HG03575 (cell line): ENCODE measurements at regions not wholly inside any gene's neighbourhood (a gene's known extent, or its start where the extent isn't known, plus 50 kb on each side); places are given as distances from the start of the nearest gene placed in this dataset.

ENCODE experiments used
- ATAC-seq: cut with Tn5 transposase; IDR thresholded peaks from one replicate; pipeline ENCODE4 v1.9.1; 2021; ENCODE audit not compliant: unreplicated experiment, insufficient number of reproducible peaks, low FRiP score; ENCODE audit errors: extremely low read depth

- ATAC-seq: no peak
Measured at GRCh38 chr2:220104871-220105351, 477.5 kb downstream of the SLC4A3 start.

DNA sequence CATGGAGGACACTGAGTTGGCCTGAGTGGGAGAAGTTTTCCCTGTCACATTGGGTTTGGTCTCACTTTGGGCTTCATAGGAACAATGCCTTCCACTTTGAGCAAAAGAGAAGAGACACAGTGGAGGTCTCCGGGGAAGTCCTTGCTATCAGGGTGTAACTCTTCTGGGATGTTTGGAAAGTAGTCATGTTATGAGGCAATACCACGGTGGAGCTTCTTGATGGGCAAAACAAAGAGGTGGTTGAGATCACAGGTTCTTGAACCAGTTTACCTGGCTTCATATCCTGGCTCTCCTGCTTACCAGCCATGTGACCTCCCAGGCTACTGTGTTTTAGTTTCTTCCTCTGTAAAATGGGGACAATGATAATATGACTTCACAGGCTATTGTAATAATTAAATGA, 478.6 kb downstream of the SLC4A3 start:
- no peak for ATAC-seq

- no peak for ATAC-seq
Measured at GRCh38 chr2:220107380-220107791, 480.0 kb downstream of the SLC4A3 start.

DNA sequence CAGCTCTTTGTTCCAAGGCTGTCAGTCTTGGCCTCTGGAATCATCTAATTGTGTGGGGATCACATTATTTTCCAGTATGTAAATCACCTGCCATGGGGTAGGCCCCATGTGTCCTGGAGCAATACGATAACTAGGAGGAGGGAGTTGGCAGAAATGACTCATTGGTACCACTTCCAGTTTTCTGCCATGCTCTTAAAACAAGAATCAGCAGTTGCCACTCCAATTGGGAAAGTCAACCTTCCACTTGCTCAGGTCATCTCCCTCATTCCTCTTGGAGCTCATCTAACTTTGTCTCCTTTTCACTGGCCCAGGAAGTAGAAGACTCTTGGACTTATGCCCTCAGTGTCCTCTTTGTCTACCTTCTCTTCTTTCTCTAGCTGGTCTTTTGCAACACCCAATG, 487.0 kb downstream of the SLC4A3 start:
- ATAC-seq: no peak

DNA sequence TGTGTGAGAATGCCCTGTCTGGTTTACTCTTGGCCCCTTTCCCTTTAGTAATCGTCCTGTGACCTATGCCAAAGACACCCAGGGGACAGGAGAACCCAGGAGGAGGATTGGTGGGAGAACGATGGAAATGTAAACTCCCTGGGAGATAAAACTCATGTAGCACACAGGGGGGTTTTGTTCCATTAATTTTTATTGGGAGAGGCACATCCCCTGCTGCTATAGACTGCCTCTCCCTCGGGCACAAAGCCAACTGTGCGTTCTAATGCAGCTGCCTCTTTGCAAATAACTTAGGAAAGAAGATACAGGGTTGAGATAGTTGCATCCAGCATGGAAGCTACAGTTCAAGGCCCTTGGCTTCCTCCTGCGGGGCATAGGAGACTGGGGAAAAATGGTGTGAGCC, 489.6 kb downstream of the SLC4A3 start:
- ATAC-seq: no peak

GRCh38 chr2:220120041-220120440, 492.6 kb downstream of the SLC4A3 start:
- ATAC-seq: no peak

GRCh38 chr2:220123751-220124150, 496.3 kb downstream of the SLC4A3 start:
- no peak for ATAC-seq

DNA sequence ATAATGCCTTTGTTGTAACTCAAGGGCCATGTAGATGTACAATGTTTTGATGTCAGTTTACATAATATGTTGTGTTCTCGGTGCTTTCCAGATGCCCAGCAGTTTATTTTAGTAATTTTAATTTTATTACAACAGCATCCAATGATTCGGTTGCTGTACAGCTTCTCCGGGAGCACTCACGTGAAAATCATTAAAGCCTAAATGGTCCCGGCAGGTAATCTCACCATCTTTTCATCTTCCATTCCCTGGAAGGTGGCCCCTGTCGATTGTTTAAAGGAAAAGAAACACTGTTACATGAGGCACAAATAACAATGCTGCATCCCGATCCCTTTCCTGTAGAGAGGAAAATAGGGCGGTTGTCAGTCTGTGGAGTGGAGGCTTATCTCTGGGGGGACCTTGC, 498.1 kb downstream of the SLC4A3 start:
- ATAC-seq: no peak

DNA sequence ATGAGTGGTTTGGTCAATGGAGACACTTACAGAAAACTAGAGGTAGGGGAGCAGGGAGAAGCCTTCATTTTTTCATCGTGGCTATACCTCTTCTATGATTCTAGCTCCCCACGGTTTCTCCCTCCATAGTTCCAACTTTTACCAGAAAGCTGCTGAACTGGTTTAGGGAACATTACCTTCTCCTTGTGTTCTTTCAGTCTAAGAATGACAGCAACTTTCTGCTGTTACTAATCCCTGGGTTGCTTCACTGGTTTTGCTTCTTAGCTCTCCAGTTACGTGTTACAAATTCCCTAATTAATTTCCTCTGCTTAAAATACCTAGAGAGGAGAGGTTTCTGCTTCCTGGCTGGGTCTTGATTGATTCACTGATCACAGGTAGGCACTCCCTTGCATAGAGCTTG, 499.9 kb downstream of the SLC4A3 start:
- no peak for ATAC-seq

DNA sequence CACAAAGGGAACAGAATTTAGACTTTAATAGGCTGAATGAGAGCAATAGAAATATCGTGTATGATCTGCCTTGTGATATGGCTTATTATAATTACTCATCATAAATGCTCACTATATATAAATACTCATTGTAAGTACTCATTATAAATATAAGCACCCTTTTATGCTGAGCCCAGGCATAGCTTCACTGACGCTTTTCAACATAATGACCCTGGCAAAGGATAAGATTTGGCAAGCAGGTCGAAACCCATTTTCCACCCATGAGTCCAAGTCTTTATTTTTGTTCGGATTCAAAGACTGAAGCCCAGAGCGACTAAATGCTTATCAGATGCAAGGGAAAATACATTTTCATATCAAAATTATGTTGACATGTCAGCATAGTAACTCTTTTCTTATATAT, 500.4 kb downstream of the SLC4A3 start:
- no peak for ATAC-seq

DNA sequence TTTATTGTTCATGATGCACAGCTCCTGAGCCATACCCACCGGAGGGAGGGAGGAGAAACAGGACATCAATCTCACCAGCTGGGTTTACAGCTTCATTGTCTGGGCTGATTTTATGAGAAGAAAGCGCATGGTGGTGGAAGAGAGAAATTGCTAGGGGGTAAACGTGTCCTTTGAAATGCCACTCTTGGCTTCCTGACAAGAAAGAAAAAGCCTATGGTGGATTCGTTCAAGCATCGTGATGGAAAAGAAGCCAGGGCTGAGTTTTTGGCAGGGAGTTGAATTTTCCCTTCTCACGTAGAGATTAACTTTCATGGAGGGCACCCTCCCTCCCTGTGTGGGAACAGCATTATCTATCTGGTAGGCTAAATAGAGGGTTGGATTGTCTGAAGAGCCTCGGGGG, 502.0 kb downstream of the SLC4A3 start:
- no peak for ATAC-seq

GRCh38 chr2:220134756-220135534, 507.5 kb downstream of the SLC4A3 start:
- ATAC-seq: no peak

DNA sequence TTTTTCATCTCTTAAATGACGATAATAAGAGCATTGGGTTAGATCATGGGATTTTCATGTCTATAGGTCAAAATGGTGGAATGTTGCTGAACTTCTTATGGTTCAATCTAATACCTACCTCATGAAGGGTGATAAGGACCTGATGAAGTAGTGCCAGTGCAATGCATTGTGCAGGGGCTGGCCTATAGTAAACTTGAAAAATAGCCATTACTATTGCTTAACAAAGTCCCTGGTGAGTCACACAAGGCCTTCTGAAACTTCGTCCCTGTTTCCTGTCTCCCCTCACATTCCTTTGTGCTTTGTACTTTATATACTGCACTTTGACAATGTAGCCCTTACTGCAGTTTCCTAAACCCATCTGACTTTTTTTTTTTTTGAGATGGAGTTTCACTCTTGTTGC, 515.9 kb downstream of the SLC4A3 start:
- no peak for ATAC-seq

GRCh38 chr2:220144411-220144810, 517.0 kb downstream of the SLC4A3 start:
- ATAC-seq: no peak

DNA sequence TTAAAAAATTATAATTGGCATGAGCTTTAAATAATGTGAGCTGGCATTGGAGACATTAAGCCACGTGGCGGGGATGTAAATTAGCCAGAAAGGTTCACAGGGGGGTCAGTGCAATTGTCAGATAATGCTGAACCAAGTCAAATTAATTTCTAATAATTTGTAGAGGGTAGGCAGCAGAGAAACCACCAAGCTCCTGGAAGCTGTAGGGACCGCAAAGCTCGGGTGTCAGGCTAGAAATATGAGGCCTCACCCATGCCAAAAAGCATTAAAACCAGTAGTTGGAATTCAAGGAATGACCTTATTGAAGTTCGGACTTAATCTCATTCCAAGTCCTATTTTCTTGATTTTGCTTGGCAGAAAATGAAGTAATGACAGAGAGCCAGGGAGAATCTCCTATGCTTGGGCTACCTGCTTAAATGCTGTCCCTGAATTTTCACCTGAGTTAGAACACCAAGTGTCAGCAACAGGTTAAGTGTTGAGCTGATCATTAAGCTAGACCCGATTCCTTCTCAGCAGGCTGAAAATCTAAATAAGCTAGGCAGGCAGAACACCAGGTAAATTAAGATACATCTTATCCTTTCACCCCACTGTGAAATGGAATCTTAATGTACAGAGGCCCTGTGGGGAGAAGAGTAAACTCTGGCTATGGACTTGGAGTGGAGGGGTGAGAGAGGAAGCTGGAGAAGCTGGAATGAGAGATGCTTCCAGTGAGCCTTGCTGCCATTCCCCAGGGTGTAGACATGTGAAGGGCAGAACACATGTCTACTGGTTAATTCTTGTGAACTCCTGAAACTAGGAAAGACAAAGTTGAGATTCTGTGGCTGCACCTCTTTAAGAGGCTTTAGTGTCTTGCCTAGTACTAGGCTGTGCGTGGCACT, 520.0 kb downstream of the SLC4A3 start:
- ATAC-seq: no peak

GRCh38 chr2:220148471-220149248, 521.2 kb downstream of the SLC4A3 start:
- ATAC-seq: no peak

GRCh38 chr2:220151341-220151740, 523.9 kb downstream of the SLC4A3 start:
- no peak for ATAC-seq

GRCh38 chr2:220152281-220152935, 525.0 kb downstream of the SLC4A3 start:
- no peak for ATAC-seq

- ATAC-seq: no peak
Measured at GRCh38 chr2:220153118-220153517, 525.7 kb downstream of the SLC4A3 start.
